HepG2 (cell line): ENCODE measurements at regions not wholly inside any gene's neighbourhood (a gene's known extent, or its start where the extent isn't known, plus 50 kb on each side); places are given as distances from the start of the nearest gene placed in this dataset.

Experiments
- ATAC-seq: fragments of 200-7000 bp; cut with Tn5 transposase; 3 replicates; pipeline ENCODE4 v1.9.1; 2020; ENCODE audit warnings: mild to moderate bottlenecking, moderate library complexity
- BruUV-seq: library from RNA; stranded (reverse); fragments of 400-500 nt; replicated peaks from 2 replicates; lab custom pipeline; 2021; lab: Mats Ljungman, UMichigan
- CTCF ChIA-PET: fragments of 300-600 bp; formaldehyde crosslinking; extraction: SDS; loops from one replicate; lab custom pipeline; 2021; ENCODE audit warnings: low total read pairs, inconsistent platforms, low intra/inter-chr PET ratio; lab: Yijun Ruan, JAX
- POLR2A ChIA-PET: fragments of 350-600 bp; sonication (Branson Sonifier 250); formaldehyde crosslinking; loops from one replicate; lab custom pipeline; 2020; ENCODE audit warnings: antibody characterized with exemption, inconsistent platforms; lab: Yijun Ruan, JAX
- DNase-seq: peaks from one replicate; pipeline ENCODE4 v3.0.0-alpha.2; 2015; ENCODE audit warnings: low spot score
- FAIRE-seq: peaks from 3 replicates; lab custom pipeline; 2011; peaks lifted over from hg19 to GRCh38; lab: Jason Lieb, UNC
- H2AFZ ChIP-seq: one replicate; pipeline ENCODE4 v1.6.1; 2011; ENCODE audit warnings: low read length, inconsistent platforms
- H3K27ac ChIP-seq: fragments of 300-600 bp; 3 replicates; pipeline ENCODE4 v1.8.0; 2011; ENCODE audit warnings: mixed run types, mild to moderate bottlenecking, mixed read lengths, low read length, inconsistent platforms; ENCODE audit not compliant: insufficient read depth; ENCODE audit errors: extremely low read length
- H3K27me3 ChIP-seq, 2 experiments: fragments of 200-600 bp in 1 of 2; 2 replicates in 1 of 2; 3 replicates in 1 of 2; pipeline versions ENCODE4 v1.6.0 to v1.8.0; 2011; ENCODE audit warnings: low read length in 2 of 2, mild to moderate bottlenecking in 2 of 2, moderate library complexity in 2 of 2, inconsistent platforms in 1 of 2; ENCODE audit not compliant: insufficient read depth in 2 of 2, control insufficient read depth in 1 of 2
- H3K36me3 ChIP-seq, 2 experiments: fragments of 200-600 bp in 1 of 2; replicated peaks in 1 of 2; 2 replicates in 1 of 2; 3 replicates in 1 of 2; pipeline versions ENCODE4 v1.5.1 to v1.8.0; 2011; ENCODE audit warnings: low read length in 2 of 2, inconsistent platforms in 1 of 2; ENCODE audit not compliant: insufficient read depth in 2 of 2, control insufficient read depth in 1 of 2
- H3K4me1 ChIP-seq: 2 replicates; pipeline ENCODE4 v1.5.1; 2012; ENCODE audit warnings: low read length, inconsistent platforms; ENCODE audit not compliant: insufficient read depth
- H3K4me2 ChIP-seq: 2 replicates; pipeline ENCODE4 v1.6.0; 2011; ENCODE audit warnings: low read depth, low read length, inconsistent platforms
- H3K4me3 ChIP-seq, 3 experiments: fragments of 200-600 bp in 1 of 3; sonication (generic), shearing (Covaris generic) in 1 of 3; replicated peaks in 1 of 3; 2 replicates each; pipeline ENCODE4 v1.5.1; 2011 to 2016; ENCODE audit warnings: low read length in 3 of 3, inconsistent platforms in 2 of 3, low read depth in 2 of 3, mild to moderate bottlenecking in 2 of 3, control low read depth in 1 of 3, mixed read lengths in 1 of 3; ENCODE audit not compliant: insufficient read depth in 1 of 3
- H3K79me2 ChIP-seq: one replicate; pipeline ENCODE4 v1.6.1; 2011; ENCODE audit warnings: low read length, inconsistent platforms; ENCODE audit not compliant: insufficient read depth
- H3K9ac ChIP-seq: 2 replicates; pipeline ENCODE4 v1.6.0; 2011; ENCODE audit warnings: mild to moderate bottlenecking, low read depth, low read length, inconsistent platforms; ENCODE audit not compliant: insufficient read depth
- H3K9me3 ChIP-seq: 2 replicates; pipeline ENCODE4 v1.5.1; 2012; ENCODE audit warnings: mild to moderate bottlenecking, low read length
- H4K20me1 ChIP-seq: 2 replicates; pipeline ENCODE4 v1.6.0; 2011; ENCODE audit warnings: inconsistent platforms, mild to moderate bottlenecking, low read length, moderate library complexity; ENCODE audit not compliant: insufficient read depth
- FOXP4 ChIP-seq: sonication (generic); formaldehyde crosslinking; IDR thresholded peaks from 2 replicates; pipeline ENCODE4 v1.4.0; 2020; ENCODE audit warnings: missing genetic modification reagents
- KDM6A ChIP-seq: IDR thresholded peaks from 2 replicates; pipeline ENCODE4 v1.6.1; 2016; ENCODE audit warnings: low read depth
- NFIC ChIP-seq: IDR thresholded peaks from 2 replicates; pipeline ENCODE4 v1.6.1; 2012; ENCODE audit warnings: mild to moderate bottlenecking, low read length, inconsistent platforms
- U2AF1 ChIP-seq: fragments of 200-400 bp; formaldehyde crosslinking; optimal IDR thresholded peaks from 2 replicates; pipeline ENCODE3; 2017; ENCODE audit warnings: mild to moderate bottlenecking, low read depth, low read length
- ZBTB20 ChIP-seq: sonication (generic); formaldehyde crosslinking; IDR thresholded peaks from 2 replicates; pipeline ENCODE4 v1.8.1; 2023; ENCODE audit warnings: missing genetic modification reagents, low read depth, mild to moderate bottlenecking, borderline replicate concordance
- ZNF18 ChIP-seq: sonication (generic); formaldehyde crosslinking; IDR thresholded peaks from 2 replicates; pipeline ENCODE4 v1.8.0; 2022; ENCODE audit warnings: mild to moderate bottlenecking, missing genetic modification reagents; ENCODE audit not compliant: insufficient replicate concordance
- ZNF337 ChIP-seq: sonication (generic); formaldehyde crosslinking; IDR thresholded peaks from 2 replicates; pipeline ENCODE4 v1.5.1; 2020; ENCODE audit warnings: missing genetic modification reagents, low read depth, mild to moderate bottlenecking, borderline replicate concordance
- ZNF549 ChIP-seq: sonication (generic); formaldehyde crosslinking; IDR thresholded peaks from 2 replicates; pipeline ENCODE4 v1.5.0; 2020; ENCODE audit warnings: missing genetic modification reagents
- ZNF766 ChIP-seq: sonication (generic); formaldehyde crosslinking; IDR thresholded peaks from 2 replicates; pipeline ENCODE4 v1.5.0; 2020; ENCODE audit warnings: missing genetic modification reagents, borderline replicate concordance
- ZNF891 ChIP-seq: sonication (generic); formaldehyde crosslinking; IDR thresholded peaks from 2 replicates; pipeline ENCODE4 v1.5.0; 2020; ENCODE audit warnings: mild to moderate bottlenecking, missing genetic modification reagents
- ZUFSP ChIP-seq: sonication (generic); formaldehyde crosslinking; IDR thresholded peaks from 2 replicates; pipeline ENCODE4 v1.9.0; 2021; ENCODE audit warnings: missing genetic modification reagents, mild to moderate bottlenecking, borderline replicate concordance
- WGBS: methylation state at CpG from one replicate; pipeline ENCODE4 v1.1.6; 2017; ENCODE audit warnings: low lambda C conversion rate; 5-methylcytosine and 5-hydroxymethylcytosine counted together
- in situ Hi-C: cut with HindIII; loops from 2 replicates; pipeline ENCODE4 v1.10.0; 2017; ENCODE audit warnings: low pct_unique_long_range_greater_than_20kb; ENCODE audit not compliant: extremely low pct_ligation_motif_present
- intact Hi-C: fragments of 100-400 bp; cut with micrococcal nuclease; formaldehyde crosslinking; loops from one replicate; pipeline ENCODE4 v1.10.0; 2022; ENCODE audit not compliant: unreplicated experiment
- TF ChIP-seq, protein P1 (sequence below): sonication (generic); formaldehyde crosslinking; IDR thresholded peaks from 2 replicates; pipeline ENCODE4 v1.4.0; 2020; ENCODE audit warnings: missing genetic modification reagents, borderline replicate concordance

GRCh38 chr2:66692521-66693054, 257.7 kb downstream of the MEIS1 start (continued):
- TF ChIP-seq FOXP4 (CRISPR knock-in tag) (no peak), ZNF549 (CRISPR knock-in tag) (no peak), ZNF891 (no peak), ZNF337 (CRISPR knock-in tag) (no peak), ZBTB20 (no peak)
- TF ChIP-seq, all 625 proteins: peak for 0

DNA sequence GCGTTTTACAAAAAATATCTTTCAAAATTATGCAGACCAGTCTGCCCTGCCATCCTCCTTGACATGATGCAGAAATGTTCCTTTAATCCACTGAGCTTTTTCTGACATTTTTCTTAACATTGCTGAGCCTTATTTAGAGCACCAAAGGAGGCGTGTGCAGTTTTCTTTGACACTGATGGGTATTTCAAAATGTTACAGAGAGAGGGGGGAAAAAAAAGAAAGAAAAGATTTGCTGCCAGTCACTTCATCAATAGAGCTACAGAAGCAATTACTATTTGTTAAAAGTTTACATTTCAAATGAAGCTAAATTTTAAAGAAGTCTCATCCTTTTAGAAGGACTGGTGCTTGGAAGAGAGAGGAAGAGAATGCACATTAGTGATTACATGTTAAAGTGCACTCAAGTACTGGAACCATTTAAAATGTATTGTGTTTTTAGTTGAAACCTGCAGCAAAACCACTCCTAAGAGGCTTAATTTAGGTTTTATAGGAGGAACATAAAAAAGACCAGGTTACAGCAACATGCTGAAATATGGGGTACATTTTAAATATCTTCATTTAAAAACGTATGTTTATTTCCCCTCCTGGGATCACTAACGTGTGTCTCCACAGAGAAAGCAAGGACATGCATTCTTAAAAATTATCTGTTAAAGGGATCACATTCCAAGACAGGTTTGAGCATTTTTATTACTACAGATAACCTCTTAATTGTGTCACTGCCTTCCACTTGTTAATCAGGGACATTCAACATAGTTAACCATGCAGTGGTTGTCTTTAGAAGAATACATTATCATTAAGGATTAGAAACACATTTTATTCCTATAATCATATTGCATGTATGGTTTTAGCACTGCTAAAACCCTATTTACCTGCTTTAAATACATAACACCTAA, 258.4 kb downstream of the MEIS1 start:
- H3K27me3 ChIP-seq: 0 out of 5 replicates have a peak, but pooled peaks cover 0 to 6% of the 10 kb centered on the region in 2 experiments
- ATAC-seq (no peak), FAIRE-seq (no peak), DNase-seq (no peak)
- BruUV-seq: no TSS peak
- no peak overlapping the region for H3K9ac ChIP-seq
- 12% methylated on average over 4 of the region's 4 CpGs for WGBS
- H2AFZ ChIP-seq: no peak overlapping the region
- ChIA-PET CTCF (no interaction called here), POLR2A (no interaction called here)
- no peaks in the 10 kb centered on the region for H3K4me1 ChIP-seq
- H3K4me3 ChIP-seq: no peak overlapping the region
- H3K9me3 ChIP-seq: no peaks in the 10 kb centered on the region
- H3K79me2 ChIP-seq: no peaks in the 10 kb centered on the region
- H4K20me1 ChIP-seq: no peaks in the 10 kb centered on the region
- in situ Hi-C loops: no loop called here
- intact Hi-C loops: no loop called here
- H3K36me3 ChIP-seq: no peaks in the 10 kb centered on the region
- no peak overlapping the region for H3K4me2 ChIP-seq
- no peak overlapping the region for H3K27ac ChIP-seq
- no peak for TF ChIP-seq ZNF766 (CRISPR knock-in tag)
- no peak for TF ChIP-seq KDM6A (CRISPR knock-in tag)
- TF ChIP-seq U2AF1: no peak
- no peak for TF ChIP-seq NFIC
- no peak for TF ChIP-seq ZUFSP (CRISPR knock-in tag)
- TF ChIP-seq, protein P1, sequence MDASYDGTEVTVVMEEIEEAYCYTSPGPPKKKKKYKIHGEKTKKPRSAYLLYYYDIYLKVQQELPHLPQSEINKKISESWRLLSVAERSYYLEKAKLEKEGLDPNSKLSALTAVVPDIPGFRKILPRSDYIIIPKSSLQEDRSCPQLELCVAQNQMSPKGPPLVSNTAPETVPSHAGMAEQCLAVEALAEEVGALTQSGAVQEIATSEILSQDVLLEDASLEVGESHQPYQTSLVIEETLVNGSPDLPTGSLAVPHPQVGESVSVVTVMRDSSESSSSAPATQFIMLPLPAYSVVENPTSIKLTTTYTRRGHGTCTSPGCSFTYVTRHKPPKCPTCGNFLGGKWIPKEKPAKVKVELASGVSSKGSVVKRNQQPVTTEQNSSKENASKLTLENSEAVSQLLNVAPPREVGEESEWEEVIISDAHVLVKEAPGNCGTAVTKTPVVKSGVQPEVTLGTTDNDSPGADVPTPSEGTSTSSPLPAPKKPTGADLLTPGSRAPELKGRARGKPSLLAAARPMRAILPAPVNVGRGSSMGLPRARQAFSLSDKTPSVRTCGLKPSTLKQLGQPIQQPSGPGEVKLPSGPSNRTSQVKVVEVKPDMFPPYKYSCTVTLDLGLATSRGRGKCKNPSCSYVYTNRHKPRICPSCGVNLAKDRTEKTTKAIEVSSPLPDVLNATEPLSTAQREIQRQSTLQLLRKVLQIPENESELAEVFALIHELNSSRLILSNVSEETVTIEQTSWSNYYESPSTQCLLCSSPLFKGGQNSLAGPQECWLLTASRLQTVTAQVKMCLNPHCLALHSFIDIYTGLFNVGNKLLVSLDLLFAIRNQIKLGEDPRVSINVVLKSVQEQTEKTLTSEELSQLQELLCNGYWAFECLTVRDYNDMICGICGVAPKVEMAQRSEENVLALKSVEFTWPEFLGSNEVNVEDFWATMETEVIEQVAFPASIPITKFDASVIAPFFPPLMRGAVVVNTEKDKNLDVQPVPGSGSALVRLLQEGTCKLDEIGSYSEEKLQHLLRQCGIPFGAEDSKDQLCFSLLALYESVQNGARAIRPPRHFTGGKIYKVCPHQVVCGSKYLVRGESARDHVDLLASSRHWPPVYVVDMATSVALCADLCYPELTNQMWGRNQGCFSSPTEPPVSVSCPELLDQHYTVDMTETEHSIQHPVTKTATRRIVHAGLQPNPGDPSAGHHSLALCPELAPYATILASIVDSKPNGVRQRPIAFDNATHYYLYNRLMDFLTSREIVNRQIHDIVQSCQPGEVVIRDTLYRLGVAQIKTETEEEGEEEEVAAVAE (CRISPR knock-in tag): no peak
- no peak for TF ChIP-seq ZNF18
